Right renal pelvis (tissue), 4 donors: ENCODE measurements at regions not wholly inside any gene's neighbourhood (a gene's known extent, or its start where the extent isn't known, plus 50 kb on each side); places are given as distances from the start of the nearest gene placed in this dataset.

Experiments used
- DNase-seq, 4 donors: peaks; one replicate each; pipeline ENCODE4 v3.0.0-alpha.2; 2013; ENCODE audit warnings: low read depth in 4 of 4, low spot score in 3 of 4, missing footprints in 1 of 4

- DNase-seq: no peak
These were observed 1775.6 kb upstream of the SEL1L start for GRCh38 chr14:83309211-83309610.

GRCh38 chr14:83309833-83310232, 1776.2 kb upstream of the SEL1L start:
- no peak for DNase-seq

- DNase-seq: no peak
These were observed 1778.9 kb upstream of the SEL1L start for GRCh38 chr14:83312511-83312910.

GRCh38 chr14:83314764-83315163, 1781.1 kb upstream of the SEL1L start:
- DNase-seq: no peak

GRCh38 chr14:83316356-83316755, 1782.7 kb upstream of the SEL1L start:
- DNase-seq: no peak

- no peak for DNase-seq
These were observed 1787.2 kb upstream of the SEL1L start for GRCh38 chr14:83320837-83321236.

- no peak for DNase-seq
These were observed 1797.9 kb upstream of the SEL1L start for GRCh38 chr14:83331513-83331912.

GRCh38 chr14:83342590-83342989, 1808.9 kb upstream of the SEL1L start:
- DNase-seq: no peak

GRCh38 chr14:83347874-83348273, 1814.2 kb upstream of the SEL1L start:
- DNase-seq: no peak

GRCh38 chr14:83355609-83356008, 1822.0 kb upstream of the SEL1L start:
- no peak for DNase-seq

- no peak for DNase-seq
These were observed 1822.4 kb upstream of the SEL1L start for GRCh38 chr14:83356080-83356479.

GRCh38 chr14:83372271-83372670, 1838.6 kb upstream of the SEL1L start:
- DNase-seq: no peak

- no peak for DNase-seq
These were observed 1845.8 kb upstream of the SEL1L start for GRCh38 chr14:83379436-83379835.

GRCh38 chr14:83384253-83384652, 1850.6 kb upstream of the SEL1L start:
- DNase-seq: no peak

GRCh38 chr14:83395321-83395720, 1861.7 kb upstream of the SEL1L start:
- no peak for DNase-seq

- no peak for DNase-seq
These were observed 1882.8 kb upstream of the SEL1L start for GRCh38 chr14:83416476-83416875.

GRCh38 chr14:83419420-83419819, 1885.8 kb upstream of the SEL1L start:
- DNase-seq: no peak

GRCh38 chr14:83421711-83422110, 1888.1 kb upstream of the SEL1L start:
- no peak for DNase-seq

- DNase-seq: no peak
These were observed 1891.5 kb upstream of the SEL1L start for GRCh38 chr14:83425138-83425537.

GRCh38 chr14:83425706-83426105, 1892.1 kb upstream of the SEL1L start:
- DNase-seq: no peak

- no peak for DNase-seq
These were observed 1900.0 kb upstream of the SEL1L start for GRCh38 chr14:83433618-83434017.

GRCh38 chr14:83441801-83442200, 1908.1 kb upstream of the SEL1L start:
- DNase-seq: no peak

- no peak for DNase-seq
These were observed 1921.9 kb upstream of the SEL1L start for GRCh38 chr14:83455561-83455960.

- no peak for DNase-seq
These were observed 1927.9 kb upstream of the SEL1L start for GRCh38 chr14:83461521-83461920.
